HG03469 (cell line): ENCODE measurements at regions not wholly inside any gene's neighbourhood (a gene's known extent, or its start where the extent isn't known, plus 50 kb on each side); places are given as distances from the start of the nearest gene placed in this dataset.

ENCODE experiments used
- ATAC-seq: cut with Tn5 transposase; IDR thresholded peaks from one replicate; pipeline ENCODE4 v1.9.1; 2021; ENCODE audit warnings: mild to moderate bottlenecking, moderate library complexity, moderate number of reproducible peaks; ENCODE audit not compliant: unreplicated experiment

DNA sequence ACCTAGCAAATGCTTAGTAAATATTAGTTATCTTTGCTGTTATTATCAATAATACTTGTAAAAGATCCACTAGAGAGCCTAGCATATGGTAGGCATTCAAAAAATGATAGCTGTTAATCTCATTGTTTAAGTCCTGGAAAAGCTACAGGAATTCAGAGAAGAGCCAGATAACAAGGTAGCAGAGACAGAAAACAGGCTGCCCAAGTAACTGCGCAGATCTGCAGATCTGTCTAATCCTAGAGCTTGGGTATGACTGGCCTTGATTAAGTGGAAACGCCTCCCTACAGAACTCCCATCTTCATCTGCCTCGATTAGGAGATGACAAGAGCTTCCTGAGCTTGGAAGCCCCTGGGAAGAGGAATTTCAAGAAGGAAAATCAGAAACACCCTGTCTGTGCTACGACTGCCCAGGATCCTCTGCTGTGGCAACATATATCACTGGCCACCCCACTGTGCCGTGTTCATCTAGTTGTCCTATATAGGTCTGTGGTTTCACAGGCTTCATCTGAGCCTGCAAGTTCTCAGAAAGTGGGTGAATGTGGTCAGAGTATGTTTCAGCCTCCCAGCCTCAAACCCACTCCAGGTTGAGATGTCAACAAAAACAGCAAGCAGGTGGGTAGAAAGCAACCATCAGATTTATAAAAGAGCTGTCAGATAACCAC lies 151.5 kb upstream of the PKDCC start:
- ATAC-seq, result peak; percentile 96

DNA sequence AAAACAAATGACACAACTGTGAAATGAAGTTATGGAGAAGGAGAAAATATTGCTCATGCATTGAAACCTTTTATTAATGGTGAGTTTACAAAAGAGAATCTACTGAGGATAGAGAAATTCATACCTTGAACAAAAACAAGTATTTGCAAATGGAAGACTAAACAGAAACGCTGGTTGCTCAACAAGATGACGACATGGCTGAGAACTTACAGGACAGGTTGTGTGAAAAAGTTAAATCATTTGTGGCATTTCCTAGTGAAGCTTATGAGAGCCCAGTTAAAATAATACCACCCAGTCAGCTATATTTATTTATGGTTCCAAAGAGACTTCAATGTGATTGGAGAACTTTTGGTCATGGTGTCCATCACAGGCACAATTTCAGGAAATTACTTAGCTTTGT lies 148.6 kb upstream of the PKDCC start:
- ATAC-seq, result no peak

DNA sequence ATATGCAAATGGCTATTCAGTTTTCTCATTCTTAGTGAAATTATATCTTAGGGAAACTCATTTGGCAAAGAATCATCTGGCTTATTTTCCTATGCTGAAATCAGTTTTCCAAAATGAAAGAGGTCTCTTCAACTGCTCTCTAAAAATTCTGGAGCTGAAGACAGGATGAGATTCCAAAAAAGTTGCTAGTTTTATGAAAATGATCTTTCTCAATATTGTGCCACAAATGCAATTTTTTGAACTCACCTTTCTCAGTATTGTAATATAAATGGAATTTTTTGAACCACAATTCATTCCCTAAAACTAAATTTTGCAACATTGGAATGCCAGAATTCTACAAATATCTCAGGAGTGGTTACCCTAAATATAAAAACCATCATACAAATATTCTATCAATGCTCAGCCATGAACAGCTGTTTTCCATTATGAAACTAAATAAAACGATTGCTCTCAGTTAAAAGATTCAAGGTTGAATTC lies 147.7 kb upstream of the PKDCC start:
- no peak for ATAC-seq

DNA sequence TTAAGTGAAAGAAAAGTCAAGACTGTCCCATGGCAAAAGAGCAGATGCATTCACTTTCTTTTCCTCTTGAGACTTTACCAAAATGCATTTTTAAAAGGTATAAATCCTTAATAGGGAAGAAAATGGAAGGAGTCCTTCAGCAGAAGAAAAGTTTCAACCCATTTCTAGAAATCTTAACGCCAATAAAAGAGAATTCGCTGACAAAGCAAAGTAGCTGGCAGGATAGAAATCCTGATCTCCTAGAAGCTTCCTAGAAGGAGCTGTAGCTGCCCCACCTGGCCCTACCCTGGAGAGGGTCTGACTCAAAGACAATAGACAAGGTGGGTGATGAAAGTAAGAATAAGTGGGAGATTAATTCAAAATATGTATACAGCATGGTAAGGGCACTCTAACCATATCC lies 144.9 kb upstream of the PKDCC start:
- ATAC-seq, result no peak

GRCh38 chr2:41903474-41904135 lies 144.2 kb upstream of the PKDCC start:
- ATAC-seq, result no peak

GRCh38 chr2:41904459-41904858 lies 143.4 kb upstream of the PKDCC start:
- no peak for ATAC-seq

- ATAC-seq, result no peak
These were observed 142.1 kb upstream of the PKDCC start for GRCh38 chr2:41905597-41906337.

DNA sequence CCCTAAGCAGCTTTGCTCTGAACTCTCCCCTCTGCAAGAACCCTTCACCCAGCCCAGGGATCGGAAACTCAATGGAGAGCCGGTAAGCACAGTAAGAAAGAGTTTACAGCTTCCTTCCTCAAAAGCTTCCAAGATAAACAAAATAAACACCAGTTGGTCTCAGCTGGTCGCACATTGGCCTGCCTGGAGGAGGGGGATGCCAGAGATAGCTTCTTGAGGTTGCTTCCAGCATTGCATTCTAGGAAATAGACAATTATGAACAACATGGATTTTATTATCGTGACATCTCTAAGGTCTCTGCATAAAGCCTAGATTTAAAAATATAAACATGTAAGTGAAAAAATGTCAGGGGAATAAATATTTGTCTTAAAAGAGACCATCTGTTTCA lies 141.5 kb upstream of the PKDCC start:
- ATAC-seq, result no peak

- ATAC-seq, result no peak
These were observed 140.7 kb upstream of the PKDCC start for GRCh38 chr2:41907141-41907540.

DNA sequence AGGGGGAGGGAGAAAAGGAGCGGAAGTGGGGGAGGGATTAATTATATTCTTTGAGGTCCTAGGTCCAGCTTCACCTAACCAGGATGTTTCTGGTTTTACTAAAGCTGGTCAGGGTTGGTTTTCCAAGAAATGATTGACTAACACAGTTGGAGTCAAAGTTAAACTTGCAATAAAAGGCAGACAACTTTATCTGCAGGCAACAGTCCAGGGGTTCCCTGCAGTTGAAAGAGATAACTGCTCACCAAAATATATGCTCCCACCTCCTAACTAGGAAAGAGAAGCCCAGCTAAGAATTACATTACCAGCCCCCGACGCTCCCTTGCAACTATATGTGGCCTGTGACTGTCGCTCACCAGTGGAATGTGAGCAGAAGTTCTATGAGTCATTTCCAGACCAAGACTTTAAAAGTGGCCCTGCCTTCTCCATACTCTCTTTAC lies 140.0 kb upstream of the PKDCC start:
- ATAC-seq, result no peak

DNA sequence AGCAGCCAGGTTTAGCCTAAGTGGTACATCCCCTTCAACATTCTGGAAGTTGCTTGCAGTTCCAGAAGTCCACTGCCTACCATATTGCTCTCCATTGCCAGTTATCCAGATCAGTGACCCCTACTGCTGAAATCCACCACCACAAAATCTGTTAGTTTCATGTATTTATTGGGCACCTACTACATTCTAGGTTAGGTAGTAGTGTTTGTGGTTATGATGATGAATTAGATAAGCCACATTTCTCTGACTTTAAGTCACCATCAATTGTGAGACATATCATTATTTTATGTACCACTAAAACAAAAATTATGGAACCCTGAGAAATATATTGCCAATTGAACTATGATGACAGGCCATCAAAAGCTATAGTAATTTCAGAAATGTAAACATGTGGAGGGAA lies 139.5 kb upstream of the PKDCC start:
- no peak for ATAC-seq

DNA sequence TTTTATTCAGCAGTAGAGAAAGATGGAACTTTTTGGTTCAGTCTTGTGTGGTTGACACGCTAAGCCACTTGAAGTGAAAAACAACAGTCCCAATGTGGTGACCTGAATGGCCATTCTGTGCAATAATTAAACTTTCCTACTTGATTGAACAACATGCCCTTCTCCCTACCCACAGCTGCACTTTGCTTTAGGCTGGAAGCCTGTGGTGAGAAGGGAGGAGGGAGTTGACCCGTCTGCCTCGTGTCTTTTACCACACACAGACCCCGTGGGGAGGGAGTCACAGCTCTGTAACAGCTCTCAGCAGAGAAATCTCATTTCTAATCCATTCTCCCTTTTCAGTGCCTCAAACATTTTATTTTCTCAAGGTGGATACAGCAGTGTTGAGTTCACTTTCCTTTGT lies 138.2 kb upstream of the PKDCC start:
- ATAC-seq, result no peak

GRCh38 chr2:41910126-41910525 lies 137.7 kb upstream of the PKDCC start:
- ATAC-seq, result no peak

DNA sequence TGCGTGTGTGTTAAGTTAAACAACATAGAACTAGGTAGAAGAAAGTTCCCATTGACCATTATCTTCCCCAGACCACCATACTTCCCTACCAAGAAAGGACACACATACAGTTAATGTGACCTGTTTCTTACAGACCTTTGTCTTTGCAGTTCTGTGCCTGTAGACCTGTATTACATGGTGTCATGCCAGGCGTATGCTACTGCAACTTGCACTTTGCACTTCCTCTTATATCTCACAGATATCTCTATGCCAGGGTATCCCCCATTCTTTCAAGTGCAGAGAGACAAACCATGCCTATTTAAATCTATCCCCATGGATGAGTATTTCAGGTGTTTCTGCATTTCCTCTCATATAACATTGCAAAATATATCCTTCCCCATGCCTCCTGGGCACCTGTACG lies 136.8 kb upstream of the PKDCC start:
- no peak for ATAC-seq

DNA sequence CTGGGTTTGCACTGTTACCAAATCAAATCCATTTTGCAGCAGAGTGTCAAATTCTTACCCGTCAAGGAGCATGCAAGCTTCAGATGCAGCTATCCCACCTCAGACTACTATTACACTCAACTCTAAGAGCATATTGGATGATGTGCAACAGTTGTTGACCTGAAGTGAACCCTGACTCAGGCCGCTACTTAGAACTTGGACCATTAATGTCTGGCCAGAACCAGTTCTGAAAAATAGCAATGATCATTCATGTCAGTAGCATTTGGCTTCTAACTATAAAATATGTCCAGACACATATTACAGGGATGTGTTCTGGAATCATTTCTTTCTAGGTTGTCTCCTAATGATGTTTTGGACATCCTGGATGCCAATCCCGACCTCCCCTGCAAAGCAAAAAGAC lies 135.5 kb upstream of the PKDCC start:
- no peak for ATAC-seq

DNA sequence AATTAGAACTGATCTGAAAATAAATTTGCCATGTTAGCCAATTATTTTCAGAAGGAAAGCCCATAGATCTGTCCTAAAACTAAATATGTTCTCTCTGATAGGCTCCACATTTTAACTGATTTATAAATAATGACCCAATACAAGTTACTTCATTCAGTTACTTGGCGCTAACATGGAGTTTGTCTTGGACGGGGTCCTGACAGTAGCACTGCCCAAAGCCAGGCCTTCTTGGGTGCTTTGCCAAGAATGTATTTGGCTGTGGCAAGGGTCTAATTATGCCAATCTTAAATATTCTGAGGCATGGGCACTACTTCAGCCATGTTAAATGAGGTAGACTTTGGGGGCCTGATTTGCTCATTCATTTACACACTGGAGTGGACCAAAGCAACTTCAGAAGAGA lies 135.0 kb upstream of the PKDCC start:
- ATAC-seq, result no peak

DNA sequence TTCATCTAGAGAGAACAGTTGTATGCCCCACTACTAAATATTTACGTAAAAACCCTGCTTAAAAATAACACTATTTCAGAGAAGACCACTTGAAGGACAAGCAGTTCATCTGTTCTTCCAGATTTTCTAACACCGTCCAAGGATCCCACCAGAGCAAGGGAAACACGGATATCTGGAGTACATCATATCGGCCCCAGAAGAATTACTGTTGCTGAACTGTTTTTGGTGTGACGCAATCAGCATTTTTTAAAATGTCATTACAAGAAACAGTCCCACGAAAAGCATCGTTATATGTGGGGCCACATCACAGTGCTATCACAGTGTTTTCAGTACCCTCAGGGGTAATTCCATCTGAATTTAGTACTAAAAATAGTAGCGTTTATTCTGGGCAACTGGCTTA lies 134.5 kb upstream of the PKDCC start:
- ATAC-seq, result no peak

DNA sequence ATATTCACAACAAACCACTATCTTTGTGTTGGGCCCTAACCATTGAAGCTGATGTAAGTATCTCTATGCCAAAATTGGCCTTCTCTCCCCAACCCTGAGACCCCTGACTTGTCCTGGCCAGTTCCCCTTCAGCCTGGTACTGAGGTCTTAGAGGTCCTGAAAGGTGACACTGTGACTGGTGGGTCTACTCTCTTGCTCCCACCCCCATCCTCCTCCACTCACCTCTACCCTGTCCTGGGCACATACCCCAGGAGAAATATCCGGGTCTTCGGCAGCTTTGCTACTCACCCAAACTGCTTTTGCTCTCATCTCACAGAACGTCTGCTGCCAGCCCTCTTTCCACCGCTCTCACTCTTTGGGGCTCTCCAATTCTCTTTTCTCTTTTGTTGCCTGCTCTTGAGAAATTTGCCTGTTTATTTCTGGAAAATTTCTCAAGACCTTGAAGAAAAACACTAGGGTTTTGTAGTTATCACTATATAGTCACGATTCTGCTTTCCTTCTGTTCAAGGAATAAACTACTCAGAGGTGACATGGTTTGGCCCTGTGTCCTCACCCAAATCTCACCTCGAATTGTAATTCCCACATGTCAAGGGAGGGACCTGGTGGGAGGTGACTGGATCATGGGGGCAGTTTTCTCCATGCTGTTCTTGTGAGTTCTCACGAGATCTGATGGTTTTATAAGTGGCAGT lies 133.8 kb upstream of the PKDCC start:
- no peak for ATAC-seq

- no peak for ATAC-seq
These were observed 132.9 kb upstream of the PKDCC start for GRCh38 chr2:41914936-41915335.

- ATAC-seq, result no peak
These were observed 131.6 kb upstream of the PKDCC start for GRCh38 chr2:41916177-41916576.

DNA sequence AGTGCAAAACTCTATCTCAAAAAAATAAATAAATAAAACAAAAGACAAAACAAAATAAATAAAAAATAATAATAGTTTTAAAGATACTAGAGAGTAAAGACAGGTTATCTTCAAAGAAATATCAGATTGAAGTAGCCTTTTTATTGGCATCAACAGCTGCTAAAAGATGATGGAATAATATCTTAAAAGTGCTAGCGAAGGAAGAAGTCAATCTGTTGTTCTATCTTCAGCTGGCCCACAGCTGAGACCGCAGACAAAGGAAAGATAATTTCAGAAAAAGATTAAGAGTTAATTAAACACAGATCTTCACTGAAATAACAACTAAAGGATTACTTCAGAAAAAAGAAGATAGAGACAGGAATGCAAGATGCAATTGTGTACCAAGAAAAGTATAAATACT lies 130.2 kb upstream of the PKDCC start:
- ATAC-seq, result no peak
